IMR-90 (cell line): ENCODE measurements at regions not wholly inside any gene's neighbourhood (a gene's known extent, or its start where the extent isn't known, plus 50 kb on each side); places are given as distances from the start of the nearest gene placed in this dataset.

ENCODE experiments used
- ATAC-seq: fragments of 200-7000 bp; cut with Tn5 transposase; 2 replicates; pipeline ENCODE4 v1.9.1; 2020; ENCODE audit warnings: low read depth, mild to moderate bottlenecking, moderate library complexity
- BruUV-seq: library from RNA; stranded (reverse); fragments of 400-500 nt; replicated peaks from 2 replicates; lab custom pipeline; 2021; lab: Mats Ljungman, UMichigan
- CTCF ChIA-PET: fragments of 300-600 bp; formaldehyde crosslinking; extraction: SDS; loops from one replicate; lab custom pipeline; 2021; ENCODE audit warnings: antibody characterized with exemption; lab: Yijun Ruan, JAX
- POLR2A ChIA-PET: fragments of 300-600 bp; sonication (Branson Sonifier 250); formaldehyde crosslinking; loops from one replicate; lab custom pipeline; 2022; ENCODE audit warnings: antibody characterized with exemption; ENCODE audit not compliant: unreplicated experiment; lab: Charles Lee
- DNase-seq: peaks from one replicate; pipeline ENCODE4 v3.0.0; 2013
- H2AFZ ChIP-seq: replicated peaks from 2 replicates; pipeline ENCODE3; 2013; ENCODE audit warnings: low read length, mild to moderate bottlenecking; ENCODE audit not compliant: poor library complexity
- H2AK5ac ChIP-seq: 2 replicates; pipeline ENCODE4 v1.6.1; 2013; ENCODE audit warnings: low read depth, low read length, inconsistent platforms
- H2AK9ac ChIP-seq: replicated peaks from 2 replicates; pipeline ENCODE3; 2013; ENCODE audit warnings: mild to moderate bottlenecking, low read depth, low read length, moderate library complexity; ENCODE audit not compliant: poor library complexity
- H2BK120ac ChIP-seq: 2 replicates; pipeline ENCODE4 v1.6.1; 2013; ENCODE audit warnings: low read depth, low read length, inconsistent platforms
- H2BK15ac ChIP-seq: 3 replicates; pipeline ENCODE4 v1.6.1; 2013; ENCODE audit warnings: low read depth, low read length, inconsistent platforms
- H2BK20ac ChIP-seq: 2 replicates; pipeline ENCODE4 v1.6.1; 2013; ENCODE audit warnings: low read depth, mild to moderate bottlenecking, inconsistent platforms, low read length, moderate library complexity
- H2BK5ac ChIP-seq: 2 replicates; pipeline ENCODE4 v1.6.1; 2013; ENCODE audit warnings: mild to moderate bottlenecking, low read depth, low read length, inconsistent platforms; ENCODE audit not compliant: poor library complexity, severe bottlenecking
- H3K14ac ChIP-seq: replicated peaks from 2 replicates; pipeline ENCODE4 v1.6.1; 2013; ENCODE audit warnings: low read depth, low read length, inconsistent platforms
- H3K18ac ChIP-seq: 2 replicates; pipeline ENCODE4 v1.6.1; 2013; ENCODE audit warnings: low read depth, low read length, control low read depth
- H3K23ac ChIP-seq: 2 replicates; pipeline ENCODE4 v1.6.1; 2013; ENCODE audit warnings: low read depth, low read length, inconsistent platforms
- H3K27ac ChIP-seq: 2 replicates; pipeline ENCODE4 v1.5.1; 2013; ENCODE audit warnings: mild to moderate bottlenecking, control low read depth, low read length; ENCODE audit not compliant: insufficient read depth
- H3K27me3 ChIP-seq: 2 replicates; pipeline ENCODE4 v1.6.1; 2013; ENCODE audit warnings: low read length; ENCODE audit not compliant: control insufficient read depth, insufficient read depth
- H3K36me3 ChIP-seq: 2 replicates; pipeline ENCODE4 v1.6.1; 2013; ENCODE audit warnings: low read length, mixed read lengths; ENCODE audit not compliant: control insufficient read depth, insufficient read depth
- H3K4ac ChIP-seq: 2 replicates; pipeline ENCODE4 v1.6.1; 2013; ENCODE audit warnings: low read depth, low read length, inconsistent platforms
- H3K4me1 ChIP-seq: 2 replicates; pipeline ENCODE4 v1.6.1; 2013; ENCODE audit warnings: low read length, mixed read lengths; ENCODE audit not compliant: control insufficient read depth, insufficient read depth
- H3K4me2 ChIP-seq: 2 replicates; pipeline ENCODE4 v1.6.1; 2013; ENCODE audit warnings: low read depth, mild to moderate bottlenecking, control low read depth, low read length, moderate library complexity
- H3K4me3 ChIP-seq: 2 replicates; pipeline ENCODE4 v1.5.1; 2013; ENCODE audit warnings: low read depth, mild to moderate bottlenecking, control low read depth, low read length, moderate library complexity; ENCODE audit not compliant: insufficient read depth
- H3K56ac ChIP-seq: 2 replicates; pipeline ENCODE4 v1.6.1; 2013; ENCODE audit warnings: low read length, inconsistent platforms; ENCODE audit not compliant: insufficient read depth; ENCODE audit errors: extremely low read depth
- H3K79me1 ChIP-seq, 2 experiments: 2 replicates each; pipeline ENCODE4 v1.6.1; 2013; ENCODE audit warnings: low read length in 2 of 2, inconsistent platforms in 1 of 2, low read depth in 1 of 2
- H3K9ac ChIP-seq: 2 replicates; pipeline ENCODE4 v1.6.1; 2013; ENCODE audit warnings: low read depth, low read length, control low read depth
- H3K9me1 ChIP-seq: 2 replicates; pipeline ENCODE4 v1.6.1; 2013; ENCODE audit warnings: low read length, inconsistent platforms; ENCODE audit not compliant: insufficient read depth
- H3K9me3 ChIP-seq: 2 replicates; pipeline ENCODE4 v1.6.1; 2013; ENCODE audit warnings: low read length; ENCODE audit not compliant: control insufficient read depth, insufficient read depth
- H4K20me1 ChIP-seq: 2 replicates; pipeline ENCODE4 v1.6.1; 2013; ENCODE audit warnings: low read length, inconsistent platforms; ENCODE audit not compliant: insufficient read depth
- H4K5ac ChIP-seq: 2 replicates; pipeline ENCODE4 v1.6.1; 2013; ENCODE audit warnings: mild to moderate bottlenecking, low read depth, low read length, control low read depth
- H4K8ac ChIP-seq, 2 experiments: 2 replicates each; pipeline ENCODE4 v1.6.1; 2013; ENCODE audit warnings: low read depth in 2 of 2, low read length in 2 of 2, control low read depth in 1 of 2, inconsistent platforms in 1 of 2
- H4K91ac ChIP-seq: 2 replicates; pipeline ENCODE4 v1.6.1; 2013; ENCODE audit warnings: low read depth, low read length, inconsistent platforms; ENCODE audit not compliant: insufficient read depth
- BHLHE40 ChIP-seq: fragments of 150-350 bp; IDR thresholded peaks from 2 replicates; pipeline ENCODE4 v1.6.1; 2016; ENCODE audit warnings: mild to moderate bottlenecking, low read depth, low read length
- CEBPB ChIP-seq: IDR thresholded peaks from 2 replicates; pipeline ENCODE4 v1.6.1; 2012; ENCODE audit warnings: low read depth, low read length, improper control_type of control experiment
- CHD1 ChIP-seq: IDR thresholded peaks from 2 replicates; pipeline ENCODE4 v1.6.1; 2012; ENCODE audit warnings: low read depth, low read length, improper control_type of control experiment
- CTCF ChIP-seq: conservative IDR thresholded peaks from 2 replicates; pipeline ENCODE4 v1.5.1; 2012; ENCODE audit warnings: mild to moderate bottlenecking, low read depth, low read length, improper control_type of control experiment
- ELK1 ChIP-seq: fragments of 150-350 bp; IDR thresholded peaks from 2 replicates; pipeline ENCODE4 v1.6.1; 2016; ENCODE audit warnings: low read depth, mild to moderate bottlenecking, low read length, moderate library complexity, borderline replicate concordance
- FOS ChIP-seq: fragments of 150-350 bp; IDR thresholded peaks from 2 replicates; pipeline ENCODE4 v1.6.1; 2016; ENCODE audit warnings: low read depth, low read length
- MAFK ChIP-seq: IDR thresholded peaks from 2 replicates; pipeline ENCODE4 v1.6.1; 2012; ENCODE audit warnings: low read depth, low read length, improper control_type of control experiment
- MAZ ChIP-seq: IDR thresholded peaks from 2 replicates; pipeline ENCODE4 v1.6.1; 2012; ENCODE audit warnings: low read depth, mild to moderate bottlenecking, low read length, improper control_type of control experiment, moderate library complexity, borderline replicate concordance
- MXI1 ChIP-seq: IDR thresholded peaks from 2 replicates; pipeline ENCODE4 v1.6.1; 2012; ENCODE audit warnings: low read depth, mild to moderate bottlenecking, low read length, moderate library complexity, borderline replicate concordance
- NFE2L2 ChIP-seq: fragments of 150-350 bp; IDR thresholded peaks from 2 replicates; pipeline ENCODE4 v1.6.1; 2016; ENCODE audit warnings: low read depth, mild to moderate bottlenecking, low read length
- POLR2A ChIP-seq: IDR thresholded peaks from 2 replicates; pipeline ENCODE4 v1.6.1; 2012; ENCODE audit warnings: mild to moderate bottlenecking, low read depth, low read length
- RAD21 ChIP-seq: IDR thresholded peaks from 2 replicates; pipeline ENCODE4 v1.6.1; 2012; ENCODE audit warnings: low read length, improper control_type of control experiment
- RCOR1 ChIP-seq: IDR thresholded peaks from 2 replicates; pipeline ENCODE4 v1.6.1; 2012; ENCODE audit warnings: mild to moderate bottlenecking, low read length, improper control_type of control experiment; ENCODE audit not compliant: insufficient replicate concordance
- RFX5 ChIP-seq: IDR thresholded peaks from 2 replicates; pipeline ENCODE4 v1.8.0; 2012; ENCODE audit warnings: low read depth, mild to moderate bottlenecking, low read length, moderate library complexity
- SMC3 ChIP-seq: fragments of 150-350 bp; IDR thresholded peaks from 2 replicates; pipeline ENCODE4 v1.6.1; 2016; ENCODE audit warnings: low read depth, mild to moderate bottlenecking, antibody characterized with exemption, low read length, moderate library complexity
- USF2 ChIP-seq: fragments of 150-350 bp; IDR thresholded peaks from 2 replicates; pipeline ENCODE4 v1.6.1; 2017; ENCODE audit warnings: mild to moderate bottlenecking, antibody characterized with exemption, low read length, low read depth
- whole genome bisulfite sequencing, 2 experiments: methylation state at CpG; one replicate each; pipeline versions ENCODE4 v1.1.5 to v1.1.7; 2013; ENCODE audit warnings: missing lambda C conversion rate in 2 of 2; ENCODE audit not compliant: insufficient read length in 1 of 2; ENCODE audit errors: extremely low coverage in 2 of 2; 5-methylcytosine and 5-hydroxymethylcytosine counted together
- dilution Hi-C: fragments of 300-500 bp; cut with HindIII; formaldehyde crosslinking; loops from one replicate; pipeline ENCODE4 v1.14.3; 2018; ENCODE audit warnings: low sequenced_read_pairs; ENCODE audit not compliant: unreplicated experiment
- in situ Hi-C: fragments of 300-500 bp; cut with MboI; formaldehyde crosslinking; loops from 3 replicates; pipeline ENCODE4 v1.14.3; 2019; ENCODE audit warnings: low sequenced_read_pairs, inconsistent platforms, mixed read lengths
- intact Hi-C: fragments of 100-400 bp; cut with micrococcal nuclease; formaldehyde crosslinking; loops from 2 replicates; pipeline ENCODE4 v1.10.0; 2022

- Histone ChIP-seq H3K27me3 (no peaks in the 10 kb centered on the region), H3K56ac (no peak overlapping the region), H3K23ac (no peak overlapping the region), H2AK5ac (no peak overlapping the region), H3K79me1 (0 out of 4 replicates have a peak, but pooled peaks cover 0 to 5% of the 10 kb centered on the region in 2 experiments), H2BK5ac (no peak overlapping the region), H3K27ac (no peak overlapping the region), H3K4ac (no peak overlapping the region), H3K9me3 (no peaks in the 10 kb centered on the region), H2BK120ac (no peak overlapping the region; the same call in 1 of the 2 replicates), H4K20me1 (no peaks in the 10 kb centered on the region), H3K36me3 (no peaks in the 10 kb centered on the region), H4K8ac (no peak overlapping the region; a peak in 1 of 4 replicates), H3K4me1 (peaks cover 8% of the 10 kb centered on the region), H4K91ac (no peak overlapping the region), H2BK15ac (no peak overlapping the region), H4K5ac (no peak overlapping the region), H3K9ac (no peak overlapping the region), H3K4me3 (no peak overlapping the region), H3K4me2 (no peak overlapping the region), H3K14ac (no peak overlapping the region), H2AFZ (no peak overlapping the region), H2AK9ac (no peak overlapping the region), H3K18ac (no peak overlapping the region; the same call in 1 of the 2 replicates), H2BK20ac (peak overlapping the region; percentile 26; the same call in 1 of the 2 replicates), H3K9me1 (peaks cover 17% of the 10 kb centered on the region)
- BruUV-seq = no TSS peak
- intact Hi-C loops = no loop called here
- POLR2A ChIA-PET = no interaction called here
- in situ Hi-C loops = no loop called here
- dilution Hi-C loops = no loop called here
- DNase-seq = no peak
- CTCF ChIA-PET = no interaction called here
- WGBS, 2 experiments = no CpG with 5 or more reads among the region's 1 CpG
- TF ChIP-seq CTCF = no peak
- no peak for TF ChIP-seq USF2
- no peak for TF ChIP-seq MXI1
- no peak for TF ChIP-seq MAFK
- no peak for TF ChIP-seq SMC3
- TF ChIP-seq CHD1 = no peak
- no peak for TF ChIP-seq BHLHE40
- no peak for TF ChIP-seq RCOR1
- TF ChIP-seq NFE2L2 = no peak
- no peak for TF ChIP-seq POLR2A
- TF ChIP-seq RFX5 = no peak
- no peak for TF ChIP-seq FOS
- TF ChIP-seq MAZ = no peak
- TF ChIP-seq CEBPB = no peak
- TF ChIP-seq RAD21 = no peak
- TF ChIP-seq ELK1 = no peak
- ATAC-seq = no peak
Measured at GRCh38 chr13:28552288-28552687, 57.4 kb upstream of the FLT1 start.
